ENCODE measurements at regions not wholly inside any gene's neighbourhood (a gene's known extent, or its start where the extent isn't known, plus 50 kb on each side); places are given as distances from the start of the nearest gene placed in this dataset.
"Not testable (repeated sequence)": the region's sequence is repeated elsewhere in the genome, so short reads cannot be mapped to it uniquely, and the experiment has no call there.

DNA sequence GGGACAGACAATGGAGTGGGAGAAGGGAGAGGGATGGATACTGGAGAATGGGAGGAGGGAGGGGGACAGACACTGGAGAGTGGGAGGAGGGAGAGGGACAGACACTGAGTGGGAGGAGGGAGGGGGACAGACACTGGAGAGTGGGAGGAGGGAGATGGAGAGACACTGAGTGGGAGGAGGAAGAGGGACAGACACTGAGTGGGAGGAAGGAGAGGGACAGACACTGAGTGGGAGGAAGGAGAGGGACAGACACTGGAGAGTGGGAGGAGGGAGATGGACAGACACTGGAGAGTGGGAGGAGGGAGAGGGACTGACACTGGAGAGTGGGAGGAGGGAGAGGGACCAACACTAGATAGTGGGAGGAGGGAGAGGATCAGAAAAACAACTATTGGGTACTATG lies 426.7 kb upstream of the PMFBP1 start:
- no peaks in the 10 kb centered on the region for H3K27me3 Mint-ChIP-seq (ENCODE audit: low read depth)
- no peaks in the 10 kb centered on the region for H3K36me3 Mint-ChIP-seq (ENCODE audit: low read depth)
- H3K4me1 Mint-ChIP-seq (ENCODE audit: low read depth) = no peaks in the 10 kb centered on the region
- peaks cover 7% of the 10 kb centered on the region for H3K9me3 Mint-ChIP-seq
- no peak overlapping the region for H3K27ac Mint-ChIP-seq
- DNase-seq (ENCODE audit: low spot score) = no peak
- H3K4me3 Mint-ChIP-seq = no peak overlapping the region

- no peaks in the 10 kb centered on the region for H3K36me3 Mint-ChIP-seq (ENCODE audit: low read depth)
- no peak for DNase-seq (ENCODE audit: low spot score)
- H3K4me1 Mint-ChIP-seq (ENCODE audit: low read depth) = no peaks in the 10 kb centered on the region
- peaks cover 7% of the 10 kb centered on the region for H3K9me3 Mint-ChIP-seq
- H3K27ac Mint-ChIP-seq = no peak overlapping the region
- H3K4me3 Mint-ChIP-seq = no peak overlapping the region
- no peaks in the 10 kb centered on the region for H3K27me3 Mint-ChIP-seq (ENCODE audit: low read depth)
Observed at GRCh38 chr16:72597938-72598337, 426.0 kb upstream of the PMFBP1 start.

DNA sequence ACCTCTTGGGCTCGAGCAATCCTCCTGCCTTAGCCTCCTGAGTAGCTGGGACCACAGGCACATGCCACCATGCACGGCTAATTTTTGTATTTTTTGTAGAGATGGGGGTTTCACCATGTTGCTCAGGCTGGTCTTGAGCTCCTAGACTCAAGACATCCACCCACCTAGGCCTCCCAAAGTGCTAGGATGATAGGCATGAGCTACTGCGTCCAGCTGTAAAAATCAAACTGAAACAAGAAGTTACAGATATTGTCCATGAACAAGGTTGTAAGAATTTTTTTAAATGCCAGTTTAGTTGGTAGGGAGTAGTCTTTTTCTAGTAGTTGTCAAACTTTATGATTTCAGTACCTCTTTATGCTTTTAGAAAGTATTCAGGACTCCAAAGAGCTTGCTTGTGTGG lies 424.4 kb upstream of the PMFBP1 start:
- H3K4me1 Mint-ChIP-seq (ENCODE audit: low read depth) = no peaks in the 10 kb centered on the region

DNA sequence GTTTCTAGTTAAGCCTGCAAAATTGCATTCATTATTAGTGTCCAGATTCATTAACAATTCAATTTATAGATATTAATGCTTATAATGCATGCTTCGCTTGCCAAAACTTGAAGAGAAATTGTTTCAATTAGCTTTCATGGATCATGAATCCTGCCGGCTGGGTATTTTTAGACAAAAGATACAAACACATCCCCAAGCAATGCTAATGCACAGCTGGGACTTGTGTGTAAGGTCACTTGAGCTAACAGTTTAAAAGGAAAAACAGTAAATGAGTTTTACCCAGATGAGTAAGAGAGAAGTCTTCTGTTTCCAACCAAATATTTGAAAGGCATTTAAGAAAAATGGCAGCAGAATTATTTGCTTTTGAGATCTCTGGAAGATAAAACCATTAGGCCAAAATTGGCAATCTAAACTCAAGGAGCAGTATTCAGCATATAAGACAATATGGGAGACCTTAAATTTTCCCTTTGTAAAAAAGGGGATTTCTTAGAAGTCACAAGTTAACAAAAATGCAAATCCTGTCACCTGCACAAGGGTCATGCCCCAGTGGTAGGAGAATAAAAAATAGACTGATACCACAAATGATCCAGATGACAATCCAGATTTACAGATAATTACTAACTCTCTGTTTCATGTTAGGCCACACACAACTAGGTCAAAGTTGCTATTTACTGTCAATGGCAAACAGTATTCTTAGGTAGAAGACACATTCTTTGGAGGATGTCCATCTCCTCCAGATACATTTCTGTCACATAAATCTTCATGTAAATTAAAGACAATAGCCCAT lies 418.4 kb upstream of the PMFBP1 start:
- H3K9me3 Mint-ChIP-seq = no peaks in the 10 kb centered on the region
- peaks cover 3% of the 10 kb centered on the region for H3K4me1 Mint-ChIP-seq (ENCODE audit: low read depth)
- DNase-seq (ENCODE audit: low spot score) = no peak
- no peaks in the 10 kb centered on the region for H3K27me3 Mint-ChIP-seq (ENCODE audit: low read depth)
- no peaks in the 10 kb centered on the region for H3K36me3 Mint-ChIP-seq (ENCODE audit: low read depth)
- H3K27ac Mint-ChIP-seq = no peak overlapping the region
- H3K4me3 Mint-ChIP-seq = no peak overlapping the region

More for the DNA sequence above, 424.4 kb upstream of the PMFBP1 start:
- no peak for DNase-seq (ENCODE audit: low spot score)
- Mint-ChIP-seq H3K4me3 (no peak overlapping the region), H3K9me3 (peaks cover 7% of the 10 kb centered on the region), H3K27ac (no peak overlapping the region), H3K36me3 (ENCODE audit: low read depth) (no peaks in the 10 kb centered on the region), H3K27me3 (ENCODE audit: low read depth) (no peaks in the 10 kb centered on the region)

GRCh38 chr16:72588551-72588950 lies 416.6 kb upstream of the PMFBP1 start:
- H3K4me3 Mint-ChIP-seq = no peak overlapping the region
- no peaks in the 10 kb centered on the region for H3K9me3 Mint-ChIP-seq
- DNase-seq (ENCODE audit: low spot score) = no peak
- no peaks in the 10 kb centered on the region for H3K36me3 Mint-ChIP-seq (ENCODE audit: low read depth)
- H3K4me1 Mint-ChIP-seq (ENCODE audit: low read depth) = peaks cover 3% of the 10 kb centered on the region
- no peaks in the 10 kb centered on the region for H3K27me3 Mint-ChIP-seq (ENCODE audit: low read depth)
- H3K27ac Mint-ChIP-seq = no peak overlapping the region

DNA sequence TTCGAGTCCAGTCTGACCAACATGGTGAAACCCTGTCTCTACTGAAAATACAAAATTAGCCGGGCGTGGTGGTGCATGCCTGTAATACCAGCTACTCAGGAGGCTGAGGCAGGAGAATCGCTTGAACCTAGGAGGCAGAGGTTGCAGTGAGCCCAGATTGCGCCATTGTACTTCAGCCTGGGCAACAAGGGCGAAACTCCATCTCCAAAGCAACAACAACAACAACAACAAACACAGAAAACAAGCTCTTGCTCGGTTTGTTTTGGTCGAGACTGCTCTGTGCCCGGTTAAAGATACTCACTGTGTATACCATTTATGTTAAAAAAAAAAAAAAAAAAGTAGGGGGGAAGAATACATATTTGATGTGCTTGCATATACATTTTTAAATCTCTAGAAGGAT lies 406.1 kb upstream of the PMFBP1 start:
- not testable (repeated sequence) for H3K27ac Mint-ChIP-seq; H3K4me3 Mint-ChIP-seq; H3K27me3 Mint-ChIP-seq (ENCODE audit: low read depth); DNase-seq (ENCODE audit: low spot score); H3K4me1 Mint-ChIP-seq (ENCODE audit: low read depth); H3K9me3 Mint-ChIP-seq; H3K36me3 Mint-ChIP-seq (ENCODE audit: low read depth)

DNA sequence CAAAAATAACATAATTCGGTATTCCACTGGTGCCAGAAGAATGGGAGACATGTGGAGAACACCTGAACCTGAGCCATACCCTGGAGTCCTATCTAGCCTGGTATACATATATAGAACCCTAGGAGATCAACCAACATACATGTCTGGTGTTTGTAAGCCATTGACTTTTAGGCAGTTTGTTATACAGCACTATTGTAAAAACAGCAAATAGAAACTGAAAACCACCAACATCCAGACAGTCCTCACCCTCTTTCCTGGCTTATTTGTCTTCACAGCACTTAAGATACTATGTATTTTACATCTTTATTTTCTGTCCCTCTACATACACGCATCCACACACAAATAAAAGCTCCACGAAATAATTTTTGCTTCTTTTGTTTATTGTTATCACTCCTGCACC lies 404.2 kb upstream of the PMFBP1 start:
- H3K9me3 Mint-ChIP-seq = no peaks in the 10 kb centered on the region
- DNase-seq (ENCODE audit: low spot score) = no peak
- H3K27me3 Mint-ChIP-seq (ENCODE audit: low read depth) = no peaks in the 10 kb centered on the region
- H3K4me1 Mint-ChIP-seq (ENCODE audit: low read depth) = no peaks in the 10 kb centered on the region
- H3K27ac Mint-ChIP-seq = no peak overlapping the region
- no peak overlapping the region for H3K4me3 Mint-ChIP-seq
- H3K36me3 Mint-ChIP-seq (ENCODE audit: low read depth) = no peaks in the 10 kb centered on the region

GRCh38 chr16:72569677-72570076 lies 397.7 kb upstream of the PMFBP1 start:
- no peaks in the 10 kb centered on the region for H3K27me3 Mint-ChIP-seq (ENCODE audit: low read depth)
- H3K9me3 Mint-ChIP-seq = no peaks in the 10 kb centered on the region
- no peaks in the 10 kb centered on the region for H3K36me3 Mint-ChIP-seq (ENCODE audit: low read depth)
- H3K4me3 Mint-ChIP-seq = no peak overlapping the region
- H3K4me1 Mint-ChIP-seq (ENCODE audit: low read depth) = no peaks in the 10 kb centered on the region
- H3K27ac Mint-ChIP-seq = no peak overlapping the region
- DNase-seq (ENCODE audit: low spot score) = no peak

GRCh38 chr16:72568502-72568901 lies 396.5 kb upstream of the PMFBP1 start:
- DNase-seq (ENCODE audit: low spot score) = no peak

DNA sequence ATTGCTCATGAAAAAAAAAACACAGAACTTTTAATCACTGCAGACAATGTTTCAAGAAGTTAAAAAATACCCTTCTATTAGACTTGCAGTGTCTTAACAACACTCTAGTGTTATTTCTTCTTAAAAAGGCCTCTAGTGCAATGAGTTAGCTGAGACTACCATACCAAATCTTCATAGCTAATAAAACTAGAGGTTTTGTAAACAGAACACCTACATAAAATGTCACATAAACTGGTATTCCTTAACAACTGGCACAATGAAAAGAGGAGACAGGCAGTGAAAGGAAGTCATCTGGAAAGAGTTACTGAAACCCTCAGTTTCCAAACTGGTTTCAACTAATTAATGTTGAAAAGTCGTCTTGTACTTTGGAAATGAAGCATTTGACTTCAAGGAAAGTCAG lies 394.2 kb upstream of the PMFBP1 start:
- no peaks in the 10 kb centered on the region for H3K9me3 Mint-ChIP-seq
- H3K27me3 Mint-ChIP-seq (ENCODE audit: low read depth) = no peaks in the 10 kb centered on the region
- DNase-seq (ENCODE audit: low spot score) = no peak
- H3K36me3 Mint-ChIP-seq (ENCODE audit: low read depth) = no peaks in the 10 kb centered on the region
- H3K4me1 Mint-ChIP-seq (ENCODE audit: low read depth) = no peaks in the 10 kb centered on the region
- no peak overlapping the region for H3K27ac Mint-ChIP-seq
- no peak overlapping the region for H3K4me3 Mint-ChIP-seq

More at GRCh38 chr16:72568502-72568901, 396.5 kb upstream of the PMFBP1 start:
- no peak overlapping the region for H3K4me3 Mint-ChIP-seq
- H3K27me3 Mint-ChIP-seq (ENCODE audit: low read depth) = no peaks in the 10 kb centered on the region
- H3K9me3 Mint-ChIP-seq = no peaks in the 10 kb centered on the region
- no peaks in the 10 kb centered on the region for H3K4me1 Mint-ChIP-seq (ENCODE audit: low read depth)
- no peak overlapping the region for H3K27ac Mint-ChIP-seq
- H3K36me3 Mint-ChIP-seq (ENCODE audit: low read depth) = no peaks in the 10 kb centered on the region

GRCh38 chr16:72565106-72565505 lies 393.2 kb upstream of the PMFBP1 start:
- no peak overlapping the region for H3K4me3 Mint-ChIP-seq
- DNase-seq (ENCODE audit: low spot score) = no peak
- H3K9me3 Mint-ChIP-seq = no peaks in the 10 kb centered on the region
- no peaks in the 10 kb centered on the region for H3K27me3 Mint-ChIP-seq (ENCODE audit: low read depth)
- H3K4me1 Mint-ChIP-seq (ENCODE audit: low read depth) = no peaks in the 10 kb centered on the region
- H3K27ac Mint-ChIP-seq = no peak overlapping the region
- no peaks in the 10 kb centered on the region for H3K36me3 Mint-ChIP-seq (ENCODE audit: low read depth)

DNA sequence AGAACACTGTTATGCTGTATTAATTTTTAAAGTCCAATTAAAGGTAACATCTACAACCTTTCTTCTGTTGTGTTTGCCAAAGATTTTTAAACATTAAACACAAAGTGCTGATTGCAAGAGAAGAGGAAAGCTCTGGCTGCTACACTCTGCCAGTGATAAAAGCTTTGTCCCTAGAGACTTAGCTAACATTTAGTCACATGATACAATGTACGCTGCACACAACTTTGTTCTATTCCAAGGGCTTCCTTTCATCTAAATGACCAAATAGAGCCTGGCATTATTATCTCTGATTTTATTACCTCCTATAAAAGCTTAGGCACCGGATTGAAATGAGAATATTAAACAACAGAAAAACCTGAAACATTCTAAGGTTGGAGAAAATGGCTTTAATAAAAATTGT lies 388.7 kb upstream of the PMFBP1 start:
- DNase-seq (ENCODE audit: low spot score) = no peak

DNA sequence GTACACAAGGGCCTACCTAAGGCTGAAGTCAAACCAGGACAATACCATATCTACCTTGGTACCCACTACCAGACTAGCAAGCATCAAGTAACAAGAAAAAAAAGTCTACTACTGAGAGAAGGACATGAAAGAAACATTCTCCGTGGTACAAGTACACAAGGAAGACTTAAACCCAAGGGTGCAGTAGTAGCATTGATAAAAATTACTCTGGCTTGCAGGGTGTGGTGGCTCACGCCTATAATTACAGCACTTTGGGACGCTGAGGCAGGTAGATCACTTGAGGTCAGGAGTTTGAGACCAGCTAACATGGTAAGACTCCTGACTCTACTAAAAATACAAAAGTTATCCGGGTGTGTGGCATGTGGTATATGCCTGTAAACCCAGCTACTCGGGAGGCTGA lies 386.5 kb upstream of the PMFBP1 start:
- Mint-ChIP-seq H3K36me3 (ENCODE audit: low read depth) (no peaks in the 10 kb centered on the region), H3K27ac (no peak overlapping the region), H3K9me3 (no peaks in the 10 kb centered on the region), H3K4me3 (no peak overlapping the region), H3K4me1 (ENCODE audit: low read depth) (no peaks in the 10 kb centered on the region), H3K27me3 (ENCODE audit: low read depth) (no peaks in the 10 kb centered on the region)
- no peak for DNase-seq (ENCODE audit: low spot score)

More for the DNA sequence above, 388.7 kb upstream of the PMFBP1 start:
- no peaks in the 10 kb centered on the region for H3K9me3 Mint-ChIP-seq
- H3K4me3 Mint-ChIP-seq = no peak overlapping the region
- no peaks in the 10 kb centered on the region for H3K4me1 Mint-ChIP-seq (ENCODE audit: low read depth)
- H3K36me3 Mint-ChIP-seq (ENCODE audit: low read depth) = no peaks in the 10 kb centered on the region
- no peak overlapping the region for H3K27ac Mint-ChIP-seq
- H3K27me3 Mint-ChIP-seq (ENCODE audit: low read depth) = no peaks in the 10 kb centered on the region

DNA sequence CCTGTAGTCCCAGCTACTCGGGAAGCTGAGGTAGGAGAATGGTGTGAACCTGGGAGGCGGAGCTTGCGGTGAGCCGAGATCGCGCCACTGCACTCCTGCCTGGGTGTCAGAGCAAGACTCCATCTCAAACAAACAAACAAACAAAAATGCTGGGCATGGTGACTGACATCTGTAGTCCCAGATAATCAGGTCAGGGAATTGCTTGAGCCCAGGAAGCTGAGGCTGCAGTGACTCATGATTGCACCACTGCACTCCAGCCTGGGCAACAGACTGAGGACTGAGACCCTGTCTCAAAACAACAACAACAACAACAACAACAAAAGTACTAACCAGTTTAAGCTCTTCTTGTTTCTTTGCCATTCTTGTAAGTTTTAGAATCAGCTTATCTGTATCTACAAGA lies 383.0 kb upstream of the PMFBP1 start:
- Mint-ChIP-seq H3K4me3 (no peak overlapping the region), H3K9me3 (no peaks in the 10 kb centered on the region), H3K27ac (no peak overlapping the region), H3K36me3 (ENCODE audit: low read depth) (no peaks in the 10 kb centered on the region), H3K4me1 (ENCODE audit: low read depth) (no peaks in the 10 kb centered on the region), H3K27me3 (ENCODE audit: low read depth) (no peaks in the 10 kb centered on the region)
- DNase-seq (ENCODE audit: low spot score) = no peak

- Mint-ChIP-seq H3K4me3 (no peak overlapping the region), H3K4me1 (ENCODE audit: low read depth) (no peaks in the 10 kb centered on the region), H3K36me3 (ENCODE audit: low read depth) (no peaks in the 10 kb centered on the region), H3K9me3 (peaks cover 10% of the 10 kb centered on the region), H3K27ac (no peak overlapping the region), H3K27me3 (ENCODE audit: low read depth) (no peaks in the 10 kb centered on the region)
- DNase-seq (ENCODE audit: low spot score) = no peak
Observed at GRCh38 chr16:72552654-72553053, 380.7 kb upstream of the PMFBP1 start.
